ENCODE measurements at regions not wholly inside any gene's neighbourhood (a gene's known extent, or its start where the extent isn't known, plus 50 kb on each side); places are given as distances from the start of the nearest gene placed in this dataset.

DNA sequence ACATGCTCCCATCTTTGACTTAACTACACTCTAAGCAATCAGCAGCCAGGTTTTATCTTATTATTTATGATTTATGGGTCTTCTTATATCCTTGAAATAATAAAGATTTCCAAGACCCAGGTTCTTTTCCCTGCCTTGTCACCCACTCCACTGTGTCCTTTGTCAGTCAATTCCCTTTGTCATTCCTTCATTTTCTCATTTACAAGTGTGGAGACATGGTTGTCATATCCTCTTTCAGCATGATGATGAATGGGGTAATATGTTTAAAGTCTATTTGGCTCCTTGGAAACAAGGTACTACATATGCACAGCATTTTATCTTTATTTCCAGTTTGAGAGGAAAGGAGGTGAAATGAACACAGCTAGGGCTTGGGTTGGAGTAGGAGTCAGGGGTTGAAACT, 521.8 kb downstream of the LMO7 start:
- TF ChIP-seq TCF7L2 (IDR thresholded peaks at IDR 0.05; ENCODE audit: low read depth, low read length), result no peak
- Histone ChIP-seq H3K27me3 (ENCODE audit: control insufficient read depth, insufficient read depth, low read length) (no peaks in the 10 kb centered on the region), H3K4me1 (ENCODE audit: control insufficient read depth, insufficient read depth, low read length) (no peaks in the 10 kb centered on the region), H3K27ac (ENCODE audit: low read length) (no peak overlapping the region), H3K4me3 (ENCODE audit: low read depth in 2 of 2, low read length in 2 of 2) (no peak overlapping the region), H3K36me3 (ENCODE audit: control insufficient read depth, insufficient read depth, low read length) (no peaks in the 10 kb centered on the region), H3K9me3 (ENCODE audit: control insufficient read depth, insufficient read depth, low read depth, low read length) (no peaks in the 10 kb centered on the region)
- DNase-seq (ENCODE audit: low read depth, low spot score) (no peak), ATAC-seq (no peak)
- BruUV-seq (replicated peaks), result no TSS peak
- POLR2A ChIA-PET, result no interaction called here
- intact Hi-C loops (cut with micrococcal nuclease; ENCODE audit: unreplicated experiment) (no loop called here), in situ Hi-C loops (cut with HindIII; ENCODE audit: low pct_unique_long_range_greater_than_20kb, low sequenced_read_pairs) (no loop called here)
- CTCF ChIA-PET, result no interaction called here

DNA sequence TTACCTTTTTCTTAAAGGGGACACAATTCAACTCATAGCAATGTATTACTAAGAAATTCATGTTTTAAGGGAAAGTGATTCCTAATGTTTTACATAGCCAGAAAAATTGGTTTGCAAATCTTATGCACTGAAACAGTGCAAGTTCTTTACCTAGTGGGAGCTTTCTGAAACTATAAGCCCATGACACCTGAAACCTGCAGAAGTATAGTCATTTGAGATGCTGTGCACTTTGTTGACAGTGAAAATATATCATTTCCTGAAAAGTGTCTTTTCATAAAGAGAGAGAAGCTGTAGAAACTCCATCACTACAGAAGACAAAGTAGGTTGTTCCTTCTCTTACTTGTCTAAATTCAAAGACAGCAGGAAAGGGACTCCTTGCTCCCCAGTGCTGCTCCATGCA, 517.1 kb downstream of the LMO7 start:
- Histone ChIP-seq H3K9me3 (ENCODE audit: control insufficient read depth, insufficient read depth, low read depth, low read length) (no peaks in the 10 kb centered on the region), H3K27ac (ENCODE audit: low read length) (no peak overlapping the region), H3K4me1 (ENCODE audit: control insufficient read depth, insufficient read depth, low read length) (no peaks in the 10 kb centered on the region), H3K27me3 (ENCODE audit: control insufficient read depth, insufficient read depth, low read length) (no peaks in the 10 kb centered on the region), H3K36me3 (ENCODE audit: control insufficient read depth, insufficient read depth, low read length) (no peaks in the 10 kb centered on the region), H3K4me3 (ENCODE audit: low read depth in 2 of 2, low read length in 2 of 2) (no peak overlapping the region)
- no TSS peak for BruUV-seq (replicated peaks)
- POLR2A ChIA-PET, result no interaction called here
- TF ChIP-seq, protein P1, sequence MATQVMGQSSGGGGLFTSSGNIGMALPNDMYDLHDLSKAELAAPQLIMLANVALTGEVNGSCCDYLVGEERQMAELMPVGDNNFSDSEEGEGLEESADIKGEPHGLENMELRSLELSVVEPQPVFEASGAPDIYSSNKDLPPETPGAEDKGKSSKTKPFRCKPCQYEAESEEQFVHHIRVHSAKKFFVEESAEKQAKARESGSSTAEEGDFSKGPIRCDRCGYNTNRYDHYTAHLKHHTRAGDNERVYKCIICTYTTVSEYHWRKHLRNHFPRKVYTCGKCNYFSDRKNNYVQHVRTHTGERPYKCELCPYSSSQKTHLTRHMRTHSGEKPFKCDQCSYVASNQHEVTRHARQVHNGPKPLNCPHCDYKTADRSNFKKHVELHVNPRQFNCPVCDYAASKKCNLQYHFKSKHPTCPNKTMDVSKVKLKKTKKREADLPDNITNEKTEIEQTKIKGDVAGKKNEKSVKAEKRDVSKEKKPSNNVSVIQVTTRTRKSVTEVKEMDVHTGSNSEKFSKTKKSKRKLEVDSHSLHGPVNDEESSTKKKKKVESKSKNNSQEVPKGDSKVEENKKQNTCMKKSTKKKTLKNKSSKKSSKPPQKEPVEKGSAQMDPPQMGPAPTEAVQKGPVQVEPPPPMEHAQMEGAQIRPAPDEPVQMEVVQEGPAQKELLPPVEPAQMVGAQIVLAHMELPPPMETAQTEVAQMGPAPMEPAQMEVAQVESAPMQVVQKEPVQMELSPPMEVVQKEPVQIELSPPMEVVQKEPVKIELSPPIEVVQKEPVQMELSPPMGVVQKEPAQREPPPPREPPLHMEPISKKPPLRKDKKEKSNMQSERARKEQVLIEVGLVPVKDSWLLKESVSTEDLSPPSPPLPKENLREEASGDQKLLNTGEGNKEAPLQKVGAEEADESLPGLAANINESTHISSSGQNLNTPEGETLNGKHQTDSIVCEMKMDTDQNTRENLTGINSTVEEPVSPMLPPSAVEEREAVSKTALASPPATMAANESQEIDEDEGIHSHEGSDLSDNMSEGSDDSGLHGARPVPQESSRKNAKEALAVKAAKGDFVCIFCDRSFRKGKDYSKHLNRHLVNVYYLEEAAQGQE (IDR thresholded peaks at IDR 0.05; ENCODE audit: insufficient read depth in 1 of 2, low read depth in 2 of 2, low read length in 1 of 2), result no peak
- TF ChIP-seq SIN3A (IDR thresholded peaks at IDR 0.05; ENCODE audit: borderline replicate concordance, insufficient read depth, low read depth, low read length) (no peak), TCF7L2 (IDR thresholded peaks at IDR 0.05; ENCODE audit: low read depth, low read length) (no peak), POLR2AphosphoS5 (IDR thresholded peaks at IDR 0.05; ENCODE audit: low read depth, low read length) (no peak)
- TF ChIP-seq, protein P2, sequence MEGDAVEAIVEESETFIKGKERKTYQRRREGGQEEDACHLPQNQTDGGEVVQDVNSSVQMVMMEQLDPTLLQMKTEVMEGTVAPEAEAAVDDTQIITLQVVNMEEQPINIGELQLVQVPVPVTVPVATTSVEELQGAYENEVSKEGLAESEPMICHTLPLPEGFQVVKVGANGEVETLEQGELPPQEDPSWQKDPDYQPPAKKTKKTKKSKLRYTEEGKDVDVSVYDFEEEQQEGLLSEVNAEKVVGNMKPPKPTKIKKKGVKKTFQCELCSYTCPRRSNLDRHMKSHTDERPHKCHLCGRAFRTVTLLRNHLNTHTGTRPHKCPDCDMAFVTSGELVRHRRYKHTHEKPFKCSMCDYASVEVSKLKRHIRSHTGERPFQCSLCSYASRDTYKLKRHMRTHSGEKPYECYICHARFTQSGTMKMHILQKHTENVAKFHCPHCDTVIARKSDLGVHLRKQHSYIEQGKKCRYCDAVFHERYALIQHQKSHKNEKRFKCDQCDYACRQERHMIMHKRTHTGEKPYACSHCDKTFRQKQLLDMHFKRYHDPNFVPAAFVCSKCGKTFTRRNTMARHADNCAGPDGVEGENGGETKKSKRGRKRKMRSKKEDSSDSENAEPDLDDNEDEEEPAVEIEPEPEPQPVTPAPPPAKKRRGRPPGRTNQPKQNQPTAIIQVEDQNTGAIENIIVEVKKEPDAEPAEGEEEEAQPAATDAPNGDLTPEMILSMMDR (IDR thresholded peaks at IDR 0.05), result no peak
- no peak for DNase-seq (ENCODE audit: low read depth, low spot score)
- no peak for ATAC-seq
- intact Hi-C loops (cut with micrococcal nuclease; ENCODE audit: unreplicated experiment) (no loop called here), in situ Hi-C loops (cut with HindIII; ENCODE audit: low pct_unique_long_range_greater_than_20kb, low sequenced_read_pairs) (no loop called here)
- CTCF ChIA-PET, result no interaction called here

DNA sequence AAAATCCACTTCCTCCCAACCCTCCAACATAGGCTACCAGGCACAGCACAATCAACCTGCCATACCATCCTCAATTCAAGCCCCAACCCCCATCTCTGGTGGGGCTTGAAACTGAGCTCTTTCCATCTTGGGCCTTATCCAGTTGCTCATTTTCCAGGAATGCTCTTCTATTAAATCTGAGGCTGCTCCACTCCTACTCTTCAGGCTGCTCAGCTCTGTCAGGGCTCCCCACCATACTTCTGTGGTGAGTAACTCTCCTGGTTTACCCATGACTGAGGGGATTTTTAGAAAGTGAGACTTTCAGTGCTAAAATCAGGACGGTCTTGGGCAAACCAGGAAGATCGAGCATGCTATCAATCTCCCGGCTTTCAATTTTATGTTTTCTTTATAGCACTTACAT, 512.8 kb downstream of the LMO7 start:
- Histone ChIP-seq H3K9me3 (ENCODE audit: control insufficient read depth, insufficient read depth, low read depth, low read length) (no peaks in the 10 kb centered on the region), H3K27ac (ENCODE audit: low read length) (no peak overlapping the region), H3K36me3 (ENCODE audit: control insufficient read depth, insufficient read depth, low read length) (no peaks in the 10 kb centered on the region), H3K4me1 (ENCODE audit: control insufficient read depth, insufficient read depth, low read length) (no peaks in the 10 kb centered on the region), H3K27me3 (ENCODE audit: control insufficient read depth, insufficient read depth, low read length) (no peaks in the 10 kb centered on the region), H3K4me3 (ENCODE audit: low read depth in 2 of 2, low read length in 2 of 2) (no peak overlapping the region)
- no peak for ATAC-seq
- BruUV-seq (replicated peaks), result no TSS peak
- TF ChIP-seq, protein P1 (IDR thresholded peaks at IDR 0.05; ENCODE audit: insufficient read depth in 1 of 2, low read depth in 2 of 2, low read length in 1 of 2), result no peak
- POLR2A ChIA-PET, result no interaction called here
- CTCF ChIA-PET, result no interaction called here
- intact Hi-C loops (cut with micrococcal nuclease; ENCODE audit: unreplicated experiment), result no loop called here
- in situ Hi-C loops (cut with HindIII; ENCODE audit: low pct_unique_long_range_greater_than_20kb, low sequenced_read_pairs), result no loop called here
- no peak for DNase-seq (ENCODE audit: low read depth, low spot score)

Data from Panc1 (cell line).